ENCODE measurements at regions not wholly inside any gene's neighbourhood (a gene's known extent, or its start where the extent isn't known, plus 50 kb on each side); places are given as distances from the start of the nearest gene placed in this dataset.

DNA sequence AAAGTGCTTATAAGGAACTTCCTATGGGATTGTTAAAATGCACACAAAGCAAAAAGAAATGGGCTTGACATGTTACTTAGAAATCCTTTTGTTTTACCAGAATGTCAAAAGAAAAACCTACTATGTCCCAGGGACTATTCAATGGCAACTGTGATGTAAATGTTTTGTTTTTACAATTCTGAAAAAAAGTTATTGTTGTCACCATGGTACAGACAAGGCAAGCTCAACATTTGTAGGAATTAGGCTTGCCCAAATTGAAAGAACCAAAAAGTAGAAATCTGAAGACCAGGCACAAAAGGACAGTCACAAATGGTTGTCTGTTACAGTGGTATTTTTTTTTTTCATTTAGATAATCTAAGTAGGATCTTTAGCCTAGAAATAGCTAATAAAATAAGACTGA lies 638.6 kb downstream of the STPG2 start:
- ChIA-PET POLR2A (no interaction called here), CTCF (no interaction called here)
- no peak for ATAC-seq
- Mint-ChIP-seq H3K36me3 (no peaks in the 10 kb centered on the region), H3K9me3 (peaks cover 0 to 5% (median 0%) of the 10 kb centered on the region in 11 donors), H3K27me3 (no peaks in the 10 kb centered on the region), H3K4me3 (no peak overlapping the region), H3K27ac (no peak overlapping the region), H3K4me1 (no peaks in the 10 kb centered on the region)
- no peak for DNase-seq
- intact Hi-C loops (cut with micrococcal nuclease), result no loop called here
- Histone ChIP-seq H3K4me3 (ENCODE audit: low read length) (no peak overlapping the region), H3K9me3 (ENCODE audit: control insufficient read depth in 2 of 3, low read length in 3 of 3) (no peaks in the 10 kb centered on the region), H3K36me3 (ENCODE audit: control insufficient read depth in 2 of 3, insufficient read depth in 3 of 3, low read length in 3 of 3) (no peaks in the 10 kb centered on the region), H3K4me1 (ENCODE audit: control insufficient read depth in 2 of 2, insufficient read depth in 2 of 2, low read length in 2 of 2) (no peaks in the 10 kb centered on the region), H3K27me3 (ENCODE audit: control insufficient read depth in 2 of 2, insufficient read depth in 2 of 2, low read length in 2 of 2) (no peaks in the 10 kb centered on the region), H3K27ac (ENCODE audit: low read depth, low read length) (no peak overlapping the region)

DNA sequence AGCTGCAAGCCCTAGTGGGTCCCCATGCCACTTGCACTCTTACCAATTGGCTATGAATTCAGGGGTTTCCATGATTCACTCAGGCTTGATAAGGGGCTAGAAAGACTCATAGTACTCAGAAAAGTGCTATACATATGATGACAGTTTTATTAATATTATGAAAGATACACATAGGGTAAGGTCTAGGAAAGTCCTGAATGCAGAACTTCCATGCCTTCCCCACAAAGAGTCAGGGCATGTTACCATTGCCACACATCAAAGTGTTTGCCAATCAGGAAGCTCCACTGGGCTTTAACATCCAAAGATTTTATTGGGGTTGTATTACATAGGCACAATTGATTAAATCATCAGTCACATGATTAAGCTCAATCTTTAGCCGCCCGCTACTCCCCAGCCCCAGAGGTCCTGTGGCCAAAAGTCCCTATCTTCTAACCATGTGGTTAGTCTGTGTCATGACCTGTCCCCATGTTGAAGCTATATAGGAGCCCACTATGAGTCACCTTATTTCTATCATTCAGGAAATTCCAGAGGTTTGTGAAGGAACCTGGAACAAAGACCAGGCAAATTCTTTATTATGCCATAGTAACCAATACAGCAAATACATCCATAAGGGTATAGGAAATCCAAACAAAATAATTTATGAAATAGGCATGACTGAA lies 635.6 kb downstream of the STPG2 start:
- Histone ChIP-seq H3K4me3 (ENCODE audit: low read length) (no peak overlapping the region), H3K36me3 (ENCODE audit: control insufficient read depth in 2 of 3, insufficient read depth in 3 of 3, low read length in 3 of 3) (no peaks in the 10 kb centered on the region), H3K27me3 (ENCODE audit: control insufficient read depth in 2 of 2, insufficient read depth in 2 of 2, low read length in 2 of 2) (no peaks in the 10 kb centered on the region), H3K9me3 (ENCODE audit: control insufficient read depth in 2 of 3, low read length in 3 of 3) (no peaks in the 10 kb centered on the region), H3K27ac (ENCODE audit: low read depth, low read length) (no peak overlapping the region), H3K4me1 (ENCODE audit: control insufficient read depth in 2 of 2, insufficient read depth in 2 of 2, low read length in 2 of 2) (no peaks in the 10 kb centered on the region)
- H3K36me3 Mint-ChIP-seq, result no peaks in the 10 kb centered on the region
- H3K4me1 Mint-ChIP-seq, result no peaks in the 10 kb centered on the region
- ATAC-seq (no peak), DNase-seq (no peak)
- peaks cover 0 to 12% (median 4%) of the 10 kb centered on the region in 11 donors for H3K9me3 Mint-ChIP-seq
- POLR2A ChIA-PET, result no interaction called here
- no peak overlapping the region for H3K4me3 Mint-ChIP-seq
- H3K27me3 Mint-ChIP-seq, result no peaks in the 10 kb centered on the region
- intact Hi-C loops (cut with micrococcal nuclease), result no loop called here
- H3K27ac Mint-ChIP-seq, result no peak overlapping the region
- CTCF ChIA-PET, result no interaction called here

Data from naive thymus-derived CD4-positive, alpha-beta T cell (primary cell).